MM.1S (cell line): ENCODE measurements at regions not wholly inside any gene's neighbourhood (a gene's known extent, or its start where the extent isn't known, plus 50 kb on each side); places are given as distances from the start of the nearest gene placed in this dataset.

Experiments
- DNase-seq: peaks from one replicate; pipeline ENCODE4 v3.0.0-alpha.2; 2015
- H2AFZ ChIP-seq: fragments of 300-600 bp; sonication (generic); 2 replicates; pipeline ENCODE4 v1.6.0; 2016; ENCODE audit warnings: antibody characterized with exemption, low read length
- H3F3A ChIP-seq: fragments of 300-600 bp; sonication (generic); 2 replicates; pipeline ENCODE4 v1.6.1; 2016; ENCODE audit warnings: mild to moderate bottlenecking, antibody characterized with exemption, low read length, moderate library complexity, mixed read lengths; ENCODE audit not compliant: insufficient read depth
- H3K27ac ChIP-seq: fragments of 300-600 bp; sonication (generic); 2 replicates; pipeline ENCODE4 v1.5.1; 2016; ENCODE audit warnings: mild to moderate bottlenecking, low read length
- H3K27me3 ChIP-seq: fragments of 300-600 bp; sonication (generic); replicated peaks from 2 replicates; pipeline ENCODE4 v1.6.0; 2016; ENCODE audit warnings: low read length; ENCODE audit not compliant: insufficient read depth
- H3K36me3 ChIP-seq: fragments of 300-600 bp; sonication (generic); replicated peaks from 2 replicates; pipeline ENCODE4 v1.6.1; 2016; ENCODE audit warnings: mild to moderate bottlenecking, low read length, mixed read lengths; ENCODE audit not compliant: insufficient read depth
- H3K4me1 ChIP-seq: fragments of 300-600 bp; sonication (generic); 2 replicates; pipeline ENCODE4 v1.6.1; 2016; ENCODE audit warnings: low read length, mixed read lengths
- H3K4me2 ChIP-seq: fragments of 300-600 bp; sonication (generic); 2 replicates; pipeline ENCODE4 v1.6.0; 2016; ENCODE audit warnings: low read depth, low read length
- H3K4me3 ChIP-seq: fragments of 300-600 bp; sonication (generic); 2 replicates; pipeline ENCODE4 v1.5.1; 2016; ENCODE audit warnings: low read length, mixed read lengths
- H3K79me2 ChIP-seq: fragments of 300-600 bp; sonication (generic); 2 replicates; pipeline ENCODE4 v1.6.1; 2016; ENCODE audit warnings: mixed run types, low read length, mixed read lengths
- H3K9ac ChIP-seq: fragments of 300-600 bp; sonication (generic); 2 replicates; pipeline ENCODE4 v1.6.1; 2016; ENCODE audit warnings: low read length, mixed read lengths
- H3K9me2 ChIP-seq: fragments of 300-600 bp; sonication (generic); replicated peaks from 2 replicates; pipeline ENCODE4 v1.6.1; 2016; ENCODE audit warnings: mild to moderate bottlenecking, low read length, mixed read lengths; ENCODE audit not compliant: insufficient read depth
- H3K9me3 ChIP-seq: fragments of 300-600 bp; sonication (generic); replicated peaks from 2 replicates; pipeline ENCODE4 v1.6.1; 2016; ENCODE audit warnings: mild to moderate bottlenecking, low read length, mixed read lengths; ENCODE audit not compliant: insufficient read depth
- H4K20me1 ChIP-seq: fragments of 300-600 bp; sonication (generic); 2 replicates; pipeline ENCODE4 v1.6.1; 2016; ENCODE audit warnings: mild to moderate bottlenecking, low read length, moderate library complexity, mixed read lengths; ENCODE audit not compliant: insufficient read depth
- CTCF ChIP-seq: fragments of 300-600 bp; sonication (generic); IDR thresholded peaks from 2 replicates; pipeline ENCODE4 v1.5.1; 2016; ENCODE audit warnings: antibody characterized with exemption, low read length, mixed read lengths
- EZH2 ChIP-seq: fragments of 300-600 bp; sonication (generic); optimal IDR thresholded peaks from 2 replicates; pipeline ENCODE3; 2017; ENCODE audit warnings: low read depth, mild to moderate bottlenecking, antibody characterized with exemption, low read length, mixed read lengths
- EZH2phosphoT487 ChIP-seq: fragments of 300-600 bp; sonication (generic); IDR thresholded peaks from 2 replicates; pipeline ENCODE4 v1.6.1; 2018; ENCODE audit warnings: antibody characterized with exemption, low read length

GRCh38 chr14:83096092-83096491 lies 1562.4 kb upstream of the SEL1L start:
- Histone ChIP-seq H3K9me2 (no peaks in the 10 kb centered on the region), H4K20me1 (no peaks in the 10 kb centered on the region), H2AFZ (no peak overlapping the region), H3K36me3 (no peaks in the 10 kb centered on the region), H3K27me3 (no peaks in the 10 kb centered on the region), H3K4me1 (no peaks in the 10 kb centered on the region), H3K4me3 (no peak overlapping the region), H3F3A (no peaks in the 10 kb centered on the region), H3K79me2 (no peaks in the 10 kb centered on the region), H3K9me3 (no peaks in the 10 kb centered on the region), H3K27ac (no peak overlapping the region), H3K9ac (no peak overlapping the region), H3K4me2 (no peak overlapping the region)
- no peak for DNase-seq
- TF ChIP-seq CTCF = no peak

- no peaks in the 10 kb centered on the region for H3F3A ChIP-seq
- no peaks in the 10 kb centered on the region for H3K36me3 ChIP-seq
- no peak overlapping the region for H2AFZ ChIP-seq
- no peak overlapping the region for H3K4me2 ChIP-seq
- DNase-seq = no peak
- H3K9me3 ChIP-seq = no peaks in the 10 kb centered on the region
- H3K27me3 ChIP-seq = no peaks in the 10 kb centered on the region
- H3K9me2 ChIP-seq = no peaks in the 10 kb centered on the region
- TF ChIP-seq EZH2phosphoT487 (no peak), EZH2 (no peak), CTCF (no peak)
- H3K27ac ChIP-seq = no peak overlapping the region
- no peaks in the 10 kb centered on the region for H3K4me1 ChIP-seq
- H3K4me3 ChIP-seq = no peak overlapping the region
- H3K79me2 ChIP-seq = no peaks in the 10 kb centered on the region
- no peaks in the 10 kb centered on the region for H4K20me1 ChIP-seq
- no peak overlapping the region for H3K9ac ChIP-seq
Measured at GRCh38 chr14:83101846-83102245, 1568.2 kb upstream of the SEL1L start.

GRCh38 chr14:83118029-83118428 lies 1584.4 kb upstream of the SEL1L start:
- Histone ChIP-seq H3K79me2 (no peaks in the 10 kb centered on the region), H4K20me1 (no peaks in the 10 kb centered on the region), H2AFZ (no peak overlapping the region), H3K9me3 (no peaks in the 10 kb centered on the region), H3K27me3 (no peaks in the 10 kb centered on the region), H3K27ac (no peak overlapping the region), H3K4me2 (no peak overlapping the region), H3K9me2 (no peaks in the 10 kb centered on the region), H3K4me3 (no peak overlapping the region), H3K36me3 (no peaks in the 10 kb centered on the region), H3F3A (no peaks in the 10 kb centered on the region), H3K4me1 (no peaks in the 10 kb centered on the region), H3K9ac (no peak overlapping the region)
- TF ChIP-seq EZH2phosphoT487 (no peak), CTCF (no peak), EZH2 (no peak)
- no peak for DNase-seq

- Histone ChIP-seq H3K4me1 (no peaks in the 10 kb centered on the region), H3K79me2 (no peaks in the 10 kb centered on the region), H3K9ac (no peak overlapping the region), H3K9me3 (no peaks in the 10 kb centered on the region), H3K9me2 (no peaks in the 10 kb centered on the region), H3F3A (no peaks in the 10 kb centered on the region), H4K20me1 (no peaks in the 10 kb centered on the region), H3K36me3 (no peaks in the 10 kb centered on the region), H3K4me2 (no peak overlapping the region), H3K27me3 (no peaks in the 10 kb centered on the region), H3K4me3 (no peak overlapping the region), H3K27ac (no peak overlapping the region), H2AFZ (no peak overlapping the region)
- TF ChIP-seq EZH2phosphoT487 (no peak), CTCF (no peak), EZH2 (no peak)
- DNase-seq = no peak
Measured at GRCh38 chr14:83120187-83120586, 1586.5 kb upstream of the SEL1L start.
